Uterus (tissue), 2 donors: ENCODE measurements at regions not wholly inside any gene's neighbourhood (a gene's known extent, or its start where the extent isn't known, plus 50 kb on each side); places are given as distances from the start of the nearest gene placed in this dataset.
"Not testable (repeated sequence)": the region's sequence is repeated elsewhere in the genome, so short reads cannot be mapped to it uniquely, and the experiment has no call there.

Experiments used
- POLR2A ChIP-seq, 2 donors: fragments of 450-650 bp; IDR thresholded peaks; one replicate each; pipeline ENCODE4 v1.6.1; 2016; ENCODE audit warnings: antibody characterized with exemption in 2 of 2, mild to moderate bottlenecking in 1 of 2, moderate library complexity in 1 of 2
- TF ChIP-seq, protein P1 (sequence below), 4 experiments: fragments of 200-600 bp in 2 of 4; fragments of 450-650 bp in 2 of 4; sonication (generic) in 2 of 4; IDR thresholded peaks; one replicate each; pipeline ENCODE4 v1.5.1; 2016 to 2019; ENCODE audit warnings: antibody characterized with exemption in 4 of 4, mild to moderate bottlenecking in 2 of 4, moderate library complexity in 1 of 4

GRCh38 chr14:19169561-19170362, 202.5 kb downstream of the POTEM start:
- TF ChIP-seq, protein P1, sequence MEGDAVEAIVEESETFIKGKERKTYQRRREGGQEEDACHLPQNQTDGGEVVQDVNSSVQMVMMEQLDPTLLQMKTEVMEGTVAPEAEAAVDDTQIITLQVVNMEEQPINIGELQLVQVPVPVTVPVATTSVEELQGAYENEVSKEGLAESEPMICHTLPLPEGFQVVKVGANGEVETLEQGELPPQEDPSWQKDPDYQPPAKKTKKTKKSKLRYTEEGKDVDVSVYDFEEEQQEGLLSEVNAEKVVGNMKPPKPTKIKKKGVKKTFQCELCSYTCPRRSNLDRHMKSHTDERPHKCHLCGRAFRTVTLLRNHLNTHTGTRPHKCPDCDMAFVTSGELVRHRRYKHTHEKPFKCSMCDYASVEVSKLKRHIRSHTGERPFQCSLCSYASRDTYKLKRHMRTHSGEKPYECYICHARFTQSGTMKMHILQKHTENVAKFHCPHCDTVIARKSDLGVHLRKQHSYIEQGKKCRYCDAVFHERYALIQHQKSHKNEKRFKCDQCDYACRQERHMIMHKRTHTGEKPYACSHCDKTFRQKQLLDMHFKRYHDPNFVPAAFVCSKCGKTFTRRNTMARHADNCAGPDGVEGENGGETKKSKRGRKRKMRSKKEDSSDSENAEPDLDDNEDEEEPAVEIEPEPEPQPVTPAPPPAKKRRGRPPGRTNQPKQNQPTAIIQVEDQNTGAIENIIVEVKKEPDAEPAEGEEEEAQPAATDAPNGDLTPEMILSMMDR (IDR thresholded peaks at IDR 0.05), result not testable (repeated sequence)
- TF ChIP-seq POLR2A (IDR thresholded peaks at IDR 0.05), result not testable (repeated sequence)
